ENCODE measurements at regions not wholly inside any gene's neighbourhood (a gene's known extent, or its start where the extent isn't known, plus 50 kb on each side); places are given as distances from the start of the nearest gene placed in this dataset.
A peak's percentile ranks its signal among the peaks of the same experiment; 100 is the strongest.

GRCh38 chr3:167184511-167184910, 195.6 kb downstream of the ZBBX start:
- Histone ChIP-seq H4K20me1 (ENCODE audit: insufficient read depth, low read length) (no peaks in the 10 kb centered on the region), H3K9me3 (ENCODE audit: low read length) (no peaks in the 10 kb centered on the region), H3K4me3 (replicated peaks in 1 of 3; ENCODE audit: insufficient read depth in 1 of 3, low read depth in 2 of 3, low read length in 3 of 3) (no peak overlapping the region), H2AFZ (ENCODE audit: low read length) (no peak overlapping the region), H3K27ac (ENCODE audit: extremely low read length, insufficient read depth, low read length) (no peak overlapping the region), H3K27me3 (ENCODE audit: control insufficient read depth in 1 of 2, insufficient read depth in 2 of 2, low read length in 2 of 2) (no peaks in the 10 kb centered on the region), H3K4me1 (ENCODE audit: insufficient read depth, low read length) (no peaks in the 10 kb centered on the region), H3K4me2 (ENCODE audit: low read depth, low read length) (no peak overlapping the region), H3K79me2 (ENCODE audit: insufficient read depth, low read length) (no peaks in the 10 kb centered on the region), H3K36me3 (replicated peaks in 1 of 2; ENCODE audit: control insufficient read depth in 1 of 2, insufficient read depth in 2 of 2, low read length in 2 of 2) (no peaks in the 10 kb centered on the region), H3K9ac (ENCODE audit: insufficient read depth, low read depth, low read length) (no peak overlapping the region)
- ChIA-PET CTCF (ENCODE audit: low intra/inter-chr PET ratio, low total read pairs) (no interaction called here), POLR2A (no interaction called here)
- in situ Hi-C loops (cut with HindIII; ENCODE audit: extremely low pct_ligation_motif_present, low pct_unique_long_range_greater_than_20kb) (no loop called here), intact Hi-C loops (cut with micrococcal nuclease; ENCODE audit: unreplicated experiment) (no loop called here)
- FAIRE-seq (no peak), DNase-seq (ENCODE audit: low spot score) (peak; percentile 1), ATAC-seq (peak; percentile 92)
- no TSS peak for BruUV-seq (replicated peaks)
- WGBS (ENCODE audit: low lambda C conversion rate): 26% methylated on average over 3 of the region's 3 CpGs
- TF ChIP-seq, protein P1, sequence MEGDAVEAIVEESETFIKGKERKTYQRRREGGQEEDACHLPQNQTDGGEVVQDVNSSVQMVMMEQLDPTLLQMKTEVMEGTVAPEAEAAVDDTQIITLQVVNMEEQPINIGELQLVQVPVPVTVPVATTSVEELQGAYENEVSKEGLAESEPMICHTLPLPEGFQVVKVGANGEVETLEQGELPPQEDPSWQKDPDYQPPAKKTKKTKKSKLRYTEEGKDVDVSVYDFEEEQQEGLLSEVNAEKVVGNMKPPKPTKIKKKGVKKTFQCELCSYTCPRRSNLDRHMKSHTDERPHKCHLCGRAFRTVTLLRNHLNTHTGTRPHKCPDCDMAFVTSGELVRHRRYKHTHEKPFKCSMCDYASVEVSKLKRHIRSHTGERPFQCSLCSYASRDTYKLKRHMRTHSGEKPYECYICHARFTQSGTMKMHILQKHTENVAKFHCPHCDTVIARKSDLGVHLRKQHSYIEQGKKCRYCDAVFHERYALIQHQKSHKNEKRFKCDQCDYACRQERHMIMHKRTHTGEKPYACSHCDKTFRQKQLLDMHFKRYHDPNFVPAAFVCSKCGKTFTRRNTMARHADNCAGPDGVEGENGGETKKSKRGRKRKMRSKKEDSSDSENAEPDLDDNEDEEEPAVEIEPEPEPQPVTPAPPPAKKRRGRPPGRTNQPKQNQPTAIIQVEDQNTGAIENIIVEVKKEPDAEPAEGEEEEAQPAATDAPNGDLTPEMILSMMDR (CRISPR knock-in tag; IDR thresholded peaks at IDR 0.05): peak; percentile 21; the same call in 1 of the 2 replicates
- TF ChIP-seq ASH2L (IDR thresholded peaks at IDR 0.05; ENCODE audit: insufficient read length, low read depth, low read length) (no peak), ZNF253 (CRISPR knock-in tag; IDR thresholded peaks at IDR 0.05; ENCODE audit: borderline replicate concordance) (no peak)

GRCh38 chr3:167172377-167172776, 207.7 kb downstream of the ZBBX start:
- CTCF ChIA-PET (ENCODE audit: low intra/inter-chr PET ratio, low total read pairs): no interaction called here
- Histone ChIP-seq H3K27me3 (ENCODE audit: control insufficient read depth in 1 of 2, insufficient read depth in 2 of 2, low read length in 2 of 2) (no peaks in the 10 kb centered on the region), H3K9me3 (ENCODE audit: low read length) (peaks cover 25% of the 10 kb centered on the region), H3K36me3 (replicated peaks in 1 of 2; ENCODE audit: control insufficient read depth in 1 of 2, insufficient read depth in 2 of 2, low read length in 2 of 2) (no peaks in the 10 kb centered on the region), H4K20me1 (ENCODE audit: insufficient read depth, low read length) (no peaks in the 10 kb centered on the region), H3K4me2 (ENCODE audit: low read depth, low read length) (no peak overlapping the region), H2AFZ (ENCODE audit: low read length) (no peak overlapping the region), H3K4me1 (ENCODE audit: insufficient read depth, low read length) (no peaks in the 10 kb centered on the region), H3K27ac (ENCODE audit: extremely low read length, insufficient read depth, low read length) (no peak overlapping the region), H3K9ac (ENCODE audit: insufficient read depth, low read depth, low read length) (no peak overlapping the region), H3K4me3 (replicated peaks in 1 of 3; ENCODE audit: insufficient read depth in 1 of 3, low read depth in 2 of 3, low read length in 3 of 3) (no peak overlapping the region), H3K79me2 (ENCODE audit: insufficient read depth, low read length) (no peaks in the 10 kb centered on the region)
- no peak for DNase-seq (ENCODE audit: low spot score)
- FAIRE-seq: no peak
- ATAC-seq: no peak
- BruUV-seq (replicated peaks): no TSS peak
- WGBS (ENCODE audit: low lambda C conversion rate): 0% methylated on average over 1 of the region's 1 CpG
- in situ Hi-C loops (cut with HindIII; ENCODE audit: extremely low pct_ligation_motif_present, low pct_unique_long_range_greater_than_20kb) (no loop called here), intact Hi-C loops (cut with micrococcal nuclease; ENCODE audit: unreplicated experiment) (no loop called here)
- POLR2A ChIA-PET: no interaction called here
- TF ChIP-seq HNF1B (CRISPR knock-in tag; IDR thresholded peaks at IDR 0.05) (no peak), KLF13 (CRISPR knock-in tag; IDR thresholded peaks at IDR 0.05) (no peak), KAT7 (CRISPR knock-in tag; IDR thresholded peaks at IDR 0.05; ENCODE audit: borderline replicate concordance) (no peak), ZNF570 (CRISPR knock-in tag; IDR thresholded peaks at IDR 0.05; ENCODE audit: borderline replicate concordance) (no peak), MATR3 (CRISPR knock-in tag; IDR thresholded peaks at IDR 0.05) (no peak), YY1 (IDR thresholded peaks at IDR 0.05; ENCODE audit: insufficient read depth, insufficient replicate concordance, low read depth, low read length) (no peak), ZMYM3 (CRISPR knock-in tag; IDR thresholded peaks at IDR 0.05) (no peak)
- TF ChIP-seq, protein P2, sequence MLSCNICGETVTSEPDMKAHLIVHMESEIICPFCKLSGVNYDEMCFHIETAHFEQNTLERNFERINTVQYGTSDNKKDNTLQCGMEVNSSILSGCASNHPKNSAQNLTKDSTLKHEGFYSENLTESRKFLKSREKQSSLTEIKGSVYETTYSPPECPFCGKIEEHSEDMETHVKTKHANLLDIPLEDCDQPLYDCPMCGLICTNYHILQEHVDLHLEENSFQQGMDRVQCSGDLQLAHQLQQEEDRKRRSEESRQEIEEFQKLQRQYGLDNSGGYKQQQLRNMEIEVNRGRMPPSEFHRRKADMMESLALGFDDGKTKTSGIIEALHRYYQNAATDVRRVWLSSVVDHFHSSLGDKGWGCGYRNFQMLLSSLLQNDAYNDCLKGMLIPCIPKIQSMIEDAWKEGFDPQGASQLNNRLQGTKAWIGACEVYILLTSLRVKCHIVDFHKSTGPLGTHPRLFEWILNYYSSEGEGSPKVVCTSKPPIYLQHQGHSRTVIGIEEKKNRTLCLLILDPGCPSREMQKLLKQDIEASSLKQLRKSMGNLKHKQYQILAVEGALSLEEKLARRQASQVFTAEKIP (CRISPR knock-in tag; IDR thresholded peaks at IDR 0.05; ENCODE audit: borderline replicate concordance): no peak

Measured in HepG2 (cell line).